Upper lobe of right lung (tissue), 1 donor: ENCODE measurements at regions not wholly inside any gene's neighbourhood (a gene's known extent, or its start where the extent isn't known, plus 50 kb on each side); places are given as distances from the start of the nearest gene placed in this dataset.
"Not testable (repeated sequence)": the region's sequence is repeated elsewhere in the genome, so short reads cannot be mapped to it uniquely, and the experiment has no call there.

Source experiments
- ATAC-seq: fragments of 200-7000 bp; cut with Tn5 transposase; one replicate; pipeline ENCODE4 v1.9.1; 2020; ENCODE audit warnings: mild to moderate bottlenecking, moderate library complexity
- DNase-seq: peaks from one replicate; pipeline ENCODE4 v3.0.0-alpha.2; 2020
- H3K27ac ChIP-seq: fragments of 200-600 bp; one replicate; pipeline ENCODE4 v1.8.0; 2022
- H3K27me3 ChIP-seq: fragments of 200-600 bp; one replicate; pipeline ENCODE4 v1.8.0; 2022; ENCODE audit warnings: mild to moderate bottlenecking
- H3K36me3 ChIP-seq: fragments of 200-600 bp; one replicate; pipeline ENCODE4 v1.8.0; 2022
- H3K4me1 ChIP-seq: fragments of 200-600 bp; one replicate; pipeline ENCODE4 v1.8.0; 2022
- H3K4me3 ChIP-seq: fragments of 200-600 bp; one replicate; pipeline ENCODE4 v1.8.0; 2022; ENCODE audit warnings: mild to moderate bottlenecking
- H3K9me3 ChIP-seq: fragments of 200-600 bp; one replicate; pipeline ENCODE4 v1.8.0; 2022
- CTCF ChIP-seq: fragments of 200-600 bp; IDR thresholded peaks from one replicate; pipeline ENCODE4 v1.8.0; 2022; ENCODE audit warnings: antibody characterized with exemption
- intact Hi-C: fragments of 100-400 bp; cut with DNase I; formaldehyde crosslinking; loops from one replicate; pipeline ENCODE4 v1.11.0; 2022
- donor health status: DM: no; HTN: yes; CAD: no; lungs with severe emphysema.

DNA sequence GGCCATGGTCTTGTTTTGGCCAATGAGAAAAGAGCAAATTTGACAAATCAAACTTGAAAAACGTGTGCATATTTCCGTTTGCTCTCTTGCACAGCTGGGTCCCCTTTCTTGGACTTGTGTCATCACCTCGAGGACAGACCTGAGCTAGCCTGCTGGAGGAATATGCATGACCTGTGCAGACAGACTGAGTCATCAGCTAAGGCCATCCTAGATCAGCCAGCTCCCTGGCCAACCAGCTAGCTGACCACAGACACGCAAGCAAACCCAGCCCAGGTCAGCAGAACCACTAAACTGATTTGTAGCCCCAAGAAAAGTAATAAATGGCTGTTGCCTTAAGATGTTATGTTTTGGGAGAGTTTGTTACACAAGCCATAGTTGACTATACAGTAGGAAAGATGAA is 61.3 kb upstream of the PAX3 start:
- H3K4me3 ChIP-seq, result no peak overlapping the region
- no peaks in the 10 kb centered on the region for H3K36me3 ChIP-seq
- no peak for TF ChIP-seq CTCF
- H3K9me3 ChIP-seq, result no peaks in the 10 kb centered on the region
- no peak for ATAC-seq
- H3K4me1 ChIP-seq, result no peaks in the 10 kb centered on the region
- DNase-seq, result no peak
- intact Hi-C loops, result no loop called here
- no peak overlapping the region for H3K27ac ChIP-seq
- no peaks in the 10 kb centered on the region for H3K27me3 ChIP-seq

GRCh38 chr2:222360997-222361396 is 62.2 kb upstream of the PAX3 start:
- Histone ChIP-seq H3K4me1 (no peaks in the 10 kb centered on the region), H3K9me3 (no peaks in the 10 kb centered on the region), H3K36me3 (no peaks in the 10 kb centered on the region), H3K27me3 (no peaks in the 10 kb centered on the region), H3K4me3 (no peak overlapping the region), H3K27ac (no peak overlapping the region)
- no peak for ATAC-seq
- no peak for DNase-seq
- no peak for TF ChIP-seq CTCF
- intact Hi-C loops, result no loop called here

DNA sequence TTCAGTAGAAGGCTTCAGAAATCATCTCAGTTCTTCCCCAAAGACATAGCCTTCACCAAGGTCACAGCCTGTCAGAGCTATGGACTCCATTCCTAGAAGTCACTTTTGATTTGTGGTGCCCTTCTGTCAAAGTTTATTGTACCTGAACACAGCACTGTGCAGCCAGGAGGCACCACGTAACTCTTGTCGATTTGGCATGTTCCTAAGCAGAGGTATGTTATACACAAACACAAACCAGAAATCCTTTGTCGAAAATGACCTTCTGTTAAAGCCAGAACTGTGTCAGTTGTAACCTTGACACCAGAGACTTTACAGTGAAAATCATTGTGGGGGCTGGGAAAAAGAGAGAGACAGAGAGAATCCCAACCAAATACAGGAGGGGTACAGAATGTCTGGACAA is 62.6 kb upstream of the SGPP2 start:
- no peak for ATAC-seq
- H3K9me3 ChIP-seq, result no peaks in the 10 kb centered on the region
- no peaks in the 10 kb centered on the region for H3K4me1 ChIP-seq
- H3K36me3 ChIP-seq, result no peaks in the 10 kb centered on the region
- no peak for TF ChIP-seq CTCF
- H3K27ac ChIP-seq, result no peak overlapping the region
- no peak overlapping the region for H3K4me3 ChIP-seq
- no peak for DNase-seq
- H3K27me3 ChIP-seq, result no peaks in the 10 kb centered on the region
- intact Hi-C loops, result no loop called here

GRCh38 chr2:222362336-222362735 is 62.0 kb upstream of the SGPP2 start:
- TF ChIP-seq CTCF, result no peak
- ATAC-seq, result no peak
- intact Hi-C loops, result no loop called here
- DNase-seq, result no peak
- Histone ChIP-seq H3K36me3 (no peaks in the 10 kb centered on the region), H3K27me3 (no peaks in the 10 kb centered on the region), H3K4me3 (no peak overlapping the region), H3K9me3 (no peaks in the 10 kb centered on the region), H3K27ac (no peak overlapping the region), H3K4me1 (no peaks in the 10 kb centered on the region)

DNA sequence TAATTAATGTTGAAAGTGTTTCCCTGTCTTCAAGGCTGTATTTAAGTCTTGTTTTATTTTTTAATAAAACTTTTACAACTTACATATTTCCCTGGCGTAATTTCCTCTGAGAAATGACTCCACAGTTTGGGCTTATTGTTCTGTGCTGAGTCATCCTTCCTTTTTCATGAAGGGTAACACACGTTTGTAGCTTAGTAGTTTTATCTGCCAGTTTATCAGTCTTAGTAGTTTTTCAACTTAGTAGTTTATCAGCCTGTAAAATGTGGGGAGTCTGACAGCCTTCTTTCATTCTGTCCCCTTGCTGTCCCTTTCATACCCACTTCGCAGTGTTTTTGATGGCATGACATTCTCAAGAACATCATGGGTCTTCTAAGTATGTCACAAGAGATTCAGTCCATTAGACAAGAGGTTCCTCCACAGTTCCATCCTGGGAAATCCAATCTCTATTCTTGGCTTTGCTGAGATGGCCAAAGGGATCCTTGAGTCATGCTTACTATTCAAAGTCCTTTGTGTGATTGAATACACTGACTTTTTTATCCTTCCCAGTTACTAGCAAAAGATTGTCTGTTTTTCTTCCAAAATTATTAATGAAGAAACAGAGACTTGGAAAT is 60.0 kb upstream of the SGPP2 start:
- intact Hi-C loops, result no loop called here
- DNase-seq, result no peak
- Histone ChIP-seq H3K9me3 (no peaks in the 10 kb centered on the region), H3K4me3 (no peak overlapping the region), H3K27ac (no peak overlapping the region), H3K36me3 (no peaks in the 10 kb centered on the region), H3K4me1 (no peaks in the 10 kb centered on the region), H3K27me3 (no peaks in the 10 kb centered on the region)
- no peak for TF ChIP-seq CTCF
- ATAC-seq, result no peak

GRCh38 chr2:222368280-222368679 is 56.1 kb upstream of the SGPP2 start:
- H3K9me3 ChIP-seq, H3K27me3 ChIP-seq, H3K36me3 ChIP-seq, H3K4me3 ChIP-seq, H3K27ac ChIP-seq, intact Hi-C loops, ATAC-seq, H3K4me1 ChIP-seq: not testable (repeated sequence)
- peak; percentile 65 for DNase-seq
